ENCODE measurements at regions not wholly inside any gene's neighbourhood (a gene's known extent, or its start where the extent isn't known, plus 50 kb on each side); places are given as distances from the start of the nearest gene placed in this dataset.

DNA sequence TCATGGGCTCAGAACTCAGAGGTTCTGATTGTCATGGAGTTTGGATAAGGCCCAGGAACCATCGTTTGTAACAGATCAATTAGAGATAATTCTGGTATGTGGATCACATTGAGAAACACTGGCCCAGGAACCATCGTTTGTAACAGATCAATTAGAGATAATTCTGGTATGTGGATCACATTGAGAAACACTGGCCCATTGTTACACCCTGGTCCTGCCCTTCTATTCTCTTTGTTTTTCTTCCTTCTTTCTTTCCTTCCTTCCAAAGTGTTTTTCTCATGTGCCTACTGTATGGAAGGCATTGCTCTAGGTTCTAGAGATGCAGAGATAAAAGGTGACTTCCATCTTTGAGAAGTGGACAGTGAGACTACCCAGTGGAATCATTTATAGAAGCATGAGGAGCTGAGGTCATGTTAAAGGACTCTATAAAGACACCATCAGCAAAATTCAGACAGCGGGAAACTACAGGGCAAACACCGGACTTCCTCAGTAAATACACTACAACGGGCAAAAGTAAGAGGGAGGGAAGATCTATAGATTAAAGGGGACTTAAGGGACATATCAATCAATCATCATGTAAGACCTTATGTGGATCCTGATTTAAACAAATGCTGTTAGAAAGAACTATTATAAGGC, 153.8 kb downstream of the UNC5CL start:
- no peaks in the 10 kb centered on the region; a peak in 1 of 7 replicates for H3K27me3 ChIP-seq (replicated peaks in 1 of 4; ENCODE audit: control insufficient read depth in 3 of 4, extremely low read depth in 1 of 4, insufficient read depth in 3 of 4, low read length in 3 of 4)
- H3K56ac ChIP-seq (replicated peaks; ENCODE audit: insufficient read length, low read depth, low read length) = no peak overlapping the region
- ChIA-PET POLR2A (ENCODE audit: partially characterized antibody) (no interaction called here), CTCF (ENCODE audit: partially characterized antibody) (interaction anchor here (2.6 kb wide), 1 partner anchor 10 kb away, joined by 17 read pairs; no protein-coding TSS in a partner anchor)
- no peak overlapping the region for H3K14ac ChIP-seq (ENCODE audit: insufficient read length)
- no peaks in the 10 kb centered on the region for H3K79me1 ChIP-seq (ENCODE audit: low read depth, low read length)
- H3K23ac ChIP-seq (ENCODE audit: insufficient read length) = no peak overlapping the region
- no peaks in the 10 kb centered on the region for H4K20me1 ChIP-seq (replicated peaks in 1 of 2; ENCODE audit: control insufficient read depth in 1 of 2, insufficient read depth in 2 of 2, low read length in 2 of 2)
- H2BK20ac ChIP-seq (ENCODE audit: low read length) = no peak overlapping the region
- H3K79me2 ChIP-seq (ENCODE audit: control insufficient read depth in 1 of 2, insufficient read depth in 2 of 2, low read length in 2 of 2) = no peaks in the 10 kb centered on the region
- DNase-seq (ENCODE audit: low read depth in 1 of 2, low spot score in 2 of 2) (no peak), FAIRE-seq (no peak)
- H3K9ac ChIP-seq (replicated peaks in 1 of 4; ENCODE audit: extremely low read depth in 1 of 4, low read depth in 3 of 4, low read length in 3 of 4) = no peak overlapping the region
- no peaks in the 10 kb centered on the region for H3K23me2 ChIP-seq (ENCODE audit: low read depth, low read length)
- no peak overlapping the region for H3K4me3 ChIP-seq (ENCODE audit: extremely low read depth in 1 of 4, insufficient read depth in 2 of 4, low read depth in 3 of 4, low read length in 4 of 4)
- H2BK120ac ChIP-seq (replicated peaks; ENCODE audit: low read depth, low read length) = no peak overlapping the region
- H2BK12ac ChIP-seq (ENCODE audit: low read depth, low read length) = no peak overlapping the region
- TF ChIP-seq POLR2A (IDR thresholded peaks at IDR 0.05; ENCODE audit: control extremely low read depth in 1 of 2, low read depth in 2 of 2, low read length in 2 of 2) (no peak), SP2 (IDR thresholded peaks at IDR 0.05; ENCODE audit: low read length) (no peak), RFX5 (IDR thresholded peaks at IDR 0.05; ENCODE audit: borderline replicate concordance, low read depth, low read length) (no peak), SAP30 (IDR thresholded peaks at IDR 0.05; ENCODE audit: insufficient read depth, insufficient replicate concordance, low read length) (no peak), SUZ12 (IDR thresholded peaks at IDR 0.05; ENCODE audit: low read length) (no peak), TAF7 (optimal IDR thresholded peaks at IDR 0.05; ENCODE audit: borderline replicate concordance, low read depth, low read length) (no peak)
- TF ChIP-seq, protein P1, sequence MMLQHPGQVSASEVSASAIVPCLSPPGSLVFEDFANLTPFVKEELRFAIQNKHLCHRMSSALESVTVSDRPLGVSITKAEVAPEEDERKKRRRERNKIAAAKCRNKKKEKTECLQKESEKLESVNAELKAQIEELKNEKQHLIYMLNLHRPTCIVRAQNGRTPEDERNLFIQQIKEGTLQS (IDR thresholded peaks at IDR 0.05; ENCODE audit: insufficient read depth, low read depth, low read length) = no peak
- TF ChIP-seq, protein P2, sequence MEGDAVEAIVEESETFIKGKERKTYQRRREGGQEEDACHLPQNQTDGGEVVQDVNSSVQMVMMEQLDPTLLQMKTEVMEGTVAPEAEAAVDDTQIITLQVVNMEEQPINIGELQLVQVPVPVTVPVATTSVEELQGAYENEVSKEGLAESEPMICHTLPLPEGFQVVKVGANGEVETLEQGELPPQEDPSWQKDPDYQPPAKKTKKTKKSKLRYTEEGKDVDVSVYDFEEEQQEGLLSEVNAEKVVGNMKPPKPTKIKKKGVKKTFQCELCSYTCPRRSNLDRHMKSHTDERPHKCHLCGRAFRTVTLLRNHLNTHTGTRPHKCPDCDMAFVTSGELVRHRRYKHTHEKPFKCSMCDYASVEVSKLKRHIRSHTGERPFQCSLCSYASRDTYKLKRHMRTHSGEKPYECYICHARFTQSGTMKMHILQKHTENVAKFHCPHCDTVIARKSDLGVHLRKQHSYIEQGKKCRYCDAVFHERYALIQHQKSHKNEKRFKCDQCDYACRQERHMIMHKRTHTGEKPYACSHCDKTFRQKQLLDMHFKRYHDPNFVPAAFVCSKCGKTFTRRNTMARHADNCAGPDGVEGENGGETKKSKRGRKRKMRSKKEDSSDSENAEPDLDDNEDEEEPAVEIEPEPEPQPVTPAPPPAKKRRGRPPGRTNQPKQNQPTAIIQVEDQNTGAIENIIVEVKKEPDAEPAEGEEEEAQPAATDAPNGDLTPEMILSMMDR (IDR thresholded peaks at IDR 0.05; ENCODE audit: control extremely low read depth in 1 of 3, insufficient read depth in 1 of 3, low read depth in 1 of 3, low read length in 3 of 3) = no peak
- WGBS, 2 experiments (ENCODE audit: extremely low coverage in 1 of 2, insufficient coverage in 1 of 2, insufficient read length in 1 of 2, insufficient replicate concordance in 2 of 2, low coverage in 1 of 2, low lambda C conversion rate in 2 of 2, missing lambda C conversion rate in 1 of 2) = 90% methylated on average over 5 of the region's 5 CpGs; no CpG with 5 or more reads in 1 of the 2 experiments
- no peak overlapping the region for H3K4ac ChIP-seq (replicated peaks; ENCODE audit: insufficient read length, low read depth, low read length)
- no peak overlapping the region for H3K27ac ChIP-seq (ENCODE audit: low read depth, low read length)
- H4K5ac ChIP-seq (ENCODE audit: insufficient read length, low read depth, low read length) = no peak overlapping the region
- H3K4me2 ChIP-seq (ENCODE audit: insufficient read depth in 1 of 2, low read depth in 2 of 2, low read length in 2 of 2) = no peak overlapping the region
- no peaks in the 10 kb centered on the region for H3K4me1 ChIP-seq (replicated peaks in 1 of 4; ENCODE audit: control insufficient read depth in 3 of 4, insufficient read depth in 4 of 4, low read length in 3 of 4)
- H4K91ac ChIP-seq (replicated peaks; ENCODE audit: insufficient read length, low read length) = no peak overlapping the region
- no peak overlapping the region for H4K8ac ChIP-seq (ENCODE audit: extremely low read depth, insufficient read depth, low read length)
- no peak overlapping the region for H2AFZ ChIP-seq (ENCODE audit: low read length)
- no peak overlapping the region for H3K18ac ChIP-seq (ENCODE audit: extremely low read depth, low read length)
- no peaks in the 10 kb centered on the region for H3K36me3 ChIP-seq (ENCODE audit: control insufficient read depth in 2 of 4, insufficient read depth in 4 of 4, low read length in 3 of 4)
- no peak overlapping the region for H2AK5ac ChIP-seq (ENCODE audit: low read depth, low read length)
- no peak overlapping the region for H2BK15ac ChIP-seq (ENCODE audit: low read length)
- no peaks in the 10 kb centered on the region for H3K9me3 ChIP-seq (ENCODE audit: insufficient read depth in 2 of 2, low read depth in 1 of 2, low read length in 1 of 2)
- no peak overlapping the region for H2BK5ac ChIP-seq (ENCODE audit: low read depth, low read length)
